Thymus (tissue), 11 donors: ENCODE measurements at regions not wholly inside any gene's neighbourhood (a gene's known extent, or its start where the extent isn't known, plus 50 kb on each side); places are given as distances from the start of the nearest gene placed in this dataset.
"Not testable (repeated sequence)": the region's sequence is repeated elsewhere in the genome, so short reads cannot be mapped to it uniquely, and the experiment has no call there.

Source experiments
- DNase-seq, 9 donors: peaks; one replicate each; pipeline ENCODE4 v3.0.0-alpha.2; 2013; ENCODE audit warnings: low spot score in 9 of 9, low read depth in 6 of 9, missing footprints in 1 of 9
- H3K27ac ChIP-seq, 2 donors: one replicate each; pipeline ENCODE4 v1.5.1; 2013; ENCODE audit warnings: control low read depth in 1 of 2, low read depth in 1 of 2, low read length in 1 of 2, mild to moderate bottlenecking in 1 of 2, moderate library complexity in 1 of 2
- H3K27me3 ChIP-seq, 2 donors: one replicate each; pipeline ENCODE4 v1.5.1; 2013; ENCODE audit warnings: low read length in 1 of 2; ENCODE audit not compliant: control insufficient read depth in 2 of 2, insufficient read depth in 1 of 2
- H3K36me3 ChIP-seq, 2 donors: one replicate each; pipeline ENCODE4 v1.5.1; 2013; ENCODE audit warnings: low read length in 1 of 2, mild to moderate bottlenecking in 1 of 2, moderate library complexity in 1 of 2; ENCODE audit not compliant: control insufficient read depth in 2 of 2, insufficient read depth in 2 of 2
- H3K4me1 ChIP-seq, 2 donors: one replicate each; pipeline ENCODE4 v1.5.1; 2013; ENCODE audit warnings: low read length in 2 of 2; ENCODE audit not compliant: control insufficient read depth in 2 of 2, insufficient read depth in 2 of 2
- H3K4me3 ChIP-seq, 2 donors: one replicate each; pipeline ENCODE4 v1.5.1; 2013; ENCODE audit warnings: low read length in 2 of 2, control low read depth in 1 of 2, mild to moderate bottlenecking in 1 of 2
- H3K9me3 ChIP-seq, 2 donors: one replicate each; pipeline ENCODE4 v1.5.1; 2013; ENCODE audit warnings: low read length in 1 of 2, mild to moderate bottlenecking in 1 of 2; ENCODE audit not compliant: control insufficient read depth in 2 of 2, insufficient read depth in 1 of 2
- WGBS: extraction: QIAGEN DNeasy Blood & Tissue Kit; methylation state at CpG from one replicate; pipeline ENCODE4 v1.1.7; 2013; 5-methylcytosine and 5-hydroxymethylcytosine counted together
- donor health status: healthy.

DNA sequence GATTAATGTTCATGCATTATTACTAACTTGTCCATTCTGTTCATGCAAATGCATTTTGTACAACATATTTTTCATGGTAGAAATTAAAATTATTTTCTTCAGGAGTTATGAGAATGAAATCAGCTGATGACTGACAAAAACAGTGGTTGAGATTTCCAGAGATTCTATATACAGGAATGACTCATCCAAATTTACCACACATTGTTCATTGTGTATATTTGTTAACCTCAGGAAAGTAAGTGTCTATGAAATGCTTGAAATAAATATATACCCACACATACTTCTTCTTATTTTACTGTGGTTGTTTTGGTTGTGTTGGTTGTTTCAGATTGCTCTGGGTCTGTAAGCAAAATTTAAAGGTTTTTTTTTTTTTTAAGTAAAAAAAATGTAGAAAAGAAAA lies 108.1 kb upstream of the SP8 start:
- DNase-seq: no peak
- no peaks in the 10 kb centered on the region for H3K4me1 ChIP-seq
- H3K27me3 ChIP-seq: no peaks in the 10 kb centered on the region
- no peaks in the 10 kb centered on the region for H3K9me3 ChIP-seq
- no peak overlapping the region for H3K4me3 ChIP-seq
- no peaks in the 10 kb centered on the region for H3K36me3 ChIP-seq
- no peak overlapping the region for H3K27ac ChIP-seq

DNA sequence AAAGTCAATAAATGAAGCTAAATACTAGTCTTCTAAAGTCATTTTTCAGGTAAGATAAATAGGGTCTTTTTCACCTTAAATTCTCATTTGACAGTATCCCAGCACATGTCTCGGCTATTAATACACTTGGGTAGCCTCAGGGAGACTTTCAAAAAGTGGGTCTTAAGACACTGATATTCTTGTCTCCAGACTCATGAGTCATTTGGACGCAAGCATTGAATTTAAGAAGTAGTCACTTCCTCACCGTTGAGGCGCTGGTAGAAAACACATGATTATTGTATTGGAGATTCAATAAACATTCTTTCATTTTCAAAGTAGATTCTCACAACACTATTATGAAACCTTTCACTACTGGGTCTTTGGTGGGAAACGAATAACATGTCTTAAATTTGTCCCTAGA lies 108.9 kb upstream of the SP8 start:
- Histone ChIP-seq H3K27me3 (no peaks in the 10 kb centered on the region), H3K4me1 (no peaks in the 10 kb centered on the region), H3K27ac (no peak overlapping the region), H3K4me3 (no peak overlapping the region), H3K9me3 (no peaks in the 10 kb centered on the region), H3K36me3 (no peaks in the 10 kb centered on the region)
- DNase-seq: no peak
- 92% methylated on average over 5 of the region's 5 CpGs for WGBS

DNA sequence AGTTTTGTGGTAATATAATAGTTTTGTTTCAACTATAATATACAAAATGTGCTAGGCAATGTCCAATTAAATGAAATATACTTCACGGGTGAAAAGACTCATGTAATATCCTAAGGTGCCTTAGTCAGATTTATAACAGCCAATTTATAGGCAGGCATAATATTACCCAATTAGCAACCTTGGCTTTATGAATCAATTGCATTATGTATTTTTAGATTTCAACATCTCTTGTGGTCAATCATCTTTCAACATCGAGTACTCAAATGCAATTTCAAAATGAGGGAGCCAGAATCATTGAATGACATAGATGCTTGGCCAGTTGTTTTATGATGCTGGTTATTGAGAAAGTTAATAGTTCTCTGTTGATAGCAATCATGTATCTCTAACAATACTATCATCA lies 110.3 kb upstream of the SP8 start:
- no peak for DNase-seq
- WGBS: 97% methylated on average over 2 of the region's 2 CpGs
- Histone ChIP-seq H3K36me3 (no peaks in the 10 kb centered on the region), H3K4me3 (no peak overlapping the region), H3K27ac (no peak overlapping the region), H3K4me1 (no peaks in the 10 kb centered on the region), H3K9me3 (no peaks in the 10 kb centered on the region), H3K27me3 (no peaks in the 10 kb centered on the region)

DNA sequence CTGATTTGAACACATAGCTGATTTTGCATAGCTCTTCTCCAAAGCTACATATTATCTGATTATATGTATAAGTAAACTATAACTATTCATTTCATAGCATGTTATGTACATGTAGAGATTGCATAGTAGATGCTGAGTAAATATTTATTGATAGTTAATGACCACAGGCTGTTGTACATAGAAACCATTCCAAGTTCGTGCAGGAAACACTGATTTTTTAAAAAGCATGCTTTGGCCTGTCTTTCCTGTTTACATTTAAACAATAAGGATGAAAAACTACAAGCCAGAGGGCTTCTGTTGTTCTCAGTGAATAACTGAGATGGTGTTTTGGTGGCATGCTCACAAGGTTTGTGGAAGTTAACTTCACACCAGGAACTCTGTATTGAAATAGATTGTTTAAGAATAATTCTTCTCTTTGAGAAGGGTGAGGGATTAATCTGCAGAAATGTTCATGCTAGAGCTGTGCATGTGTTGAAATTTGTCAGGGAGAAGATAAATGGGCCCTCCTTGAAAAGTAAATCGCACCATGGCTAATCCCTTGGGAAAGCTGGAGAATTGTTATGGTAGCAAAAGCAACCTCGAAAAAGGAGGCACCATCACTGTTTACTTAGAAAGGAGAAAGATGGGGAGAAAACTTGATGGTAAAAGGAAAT lies 120.2 kb upstream of the SP8 start:
- 88% methylated on average over 3 of the region's 3 CpGs for WGBS
- no peak for DNase-seq
- H3K36me3 ChIP-seq: no peaks in the 10 kb centered on the region
- no peaks in the 10 kb centered on the region for H3K27me3 ChIP-seq
- H3K4me1 ChIP-seq: no peaks in the 10 kb centered on the region
- H3K9me3 ChIP-seq: no peaks in the 10 kb centered on the region
- no peak overlapping the region for H3K4me3 ChIP-seq
- H3K27ac ChIP-seq: no peak overlapping the region

DNA sequence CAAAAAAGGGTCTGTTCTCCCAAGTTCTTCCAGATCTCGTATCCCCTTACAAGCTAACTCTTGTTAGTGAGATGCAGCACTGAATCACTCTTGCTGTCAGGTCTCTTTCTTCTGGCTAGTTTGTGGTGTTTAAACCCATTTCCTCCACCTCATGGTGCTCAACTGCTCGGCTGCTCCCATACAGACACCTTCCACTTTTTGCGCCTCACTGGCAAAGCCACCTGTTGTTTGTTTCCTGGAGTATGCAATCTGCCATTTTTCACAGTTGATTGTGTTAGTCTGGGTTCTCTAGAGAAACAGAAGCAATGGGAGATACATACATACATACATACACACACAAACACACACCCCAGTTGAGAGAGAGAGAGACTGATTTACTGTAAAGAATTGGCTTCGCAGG lies 124.4 kb upstream of the SP8 start:
- WGBS: 73% methylated on average over 4 of the region's 4 CpGs
- Histone ChIP-seq H3K27ac (no peak overlapping the region), H3K27me3 (no peaks in the 10 kb centered on the region), H3K9me3 (no peaks in the 10 kb centered on the region), H3K36me3 (no peaks in the 10 kb centered on the region), H3K4me1 (no peaks in the 10 kb centered on the region), H3K4me3 (no peak overlapping the region)
- DNase-seq: no peak

DNA sequence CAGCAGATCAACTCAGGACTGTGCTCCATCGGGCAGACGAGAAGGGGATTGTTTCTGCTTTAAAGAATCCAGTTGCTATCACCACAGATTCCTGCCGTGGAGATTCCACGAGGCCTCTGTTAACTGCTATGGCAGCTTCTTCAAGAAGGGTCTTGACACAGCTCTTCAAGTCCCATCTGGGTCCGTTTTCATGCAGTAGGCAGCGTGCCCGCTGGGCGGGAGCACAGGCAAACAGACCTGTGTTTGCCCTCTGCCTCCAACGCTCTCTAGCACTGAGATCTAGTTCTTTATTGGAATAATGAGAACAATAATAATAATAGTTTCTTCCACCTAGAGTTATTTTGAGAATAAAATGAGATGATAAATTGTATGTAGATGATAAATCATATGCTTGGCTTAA lies 127.2 kb upstream of the SP8 start:
- no peaks in the 10 kb centered on the region for H3K9me3 ChIP-seq
- no peak overlapping the region for H3K4me3 ChIP-seq
- H3K36me3 ChIP-seq: no peaks in the 10 kb centered on the region
- no peaks in the 10 kb centered on the region for H3K27me3 ChIP-seq
- WGBS: 75% methylated on average over 9 of the region's 9 CpGs
- H3K4me1 ChIP-seq: no peaks in the 10 kb centered on the region
- DNase-seq: no peak
- no peak overlapping the region for H3K27ac ChIP-seq

DNA sequence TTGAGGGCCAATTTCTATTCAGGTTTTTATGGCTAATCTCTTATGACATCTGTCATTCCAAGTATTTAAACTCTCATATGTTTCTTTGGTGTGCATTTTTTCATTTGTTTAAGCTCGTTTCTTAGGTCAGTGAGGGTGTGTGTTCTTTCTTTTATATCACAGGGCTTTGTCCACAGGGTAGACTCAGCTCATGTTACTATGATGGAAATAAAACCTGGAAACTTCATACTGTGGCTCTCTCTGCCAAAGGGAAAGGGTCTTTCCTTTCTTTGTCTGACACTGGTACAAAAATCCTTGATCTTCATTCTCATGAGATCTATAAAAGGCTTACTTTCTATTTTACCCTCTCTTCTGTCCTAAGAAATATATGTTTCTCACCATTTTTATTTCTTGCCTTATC lies 129.6 kb upstream of the SP8 start:
- Histone ChIP-seq H3K27me3 (no peaks in the 10 kb centered on the region), H3K4me3 (no peak overlapping the region), H3K4me1 (no peaks in the 10 kb centered on the region), H3K27ac (no peak overlapping the region), H3K9me3 (no peaks in the 10 kb centered on the region), H3K36me3 (no peaks in the 10 kb centered on the region)
- DNase-seq: no peak
- 78% methylated on average over 1 of the region's 1 CpG for WGBS

DNA sequence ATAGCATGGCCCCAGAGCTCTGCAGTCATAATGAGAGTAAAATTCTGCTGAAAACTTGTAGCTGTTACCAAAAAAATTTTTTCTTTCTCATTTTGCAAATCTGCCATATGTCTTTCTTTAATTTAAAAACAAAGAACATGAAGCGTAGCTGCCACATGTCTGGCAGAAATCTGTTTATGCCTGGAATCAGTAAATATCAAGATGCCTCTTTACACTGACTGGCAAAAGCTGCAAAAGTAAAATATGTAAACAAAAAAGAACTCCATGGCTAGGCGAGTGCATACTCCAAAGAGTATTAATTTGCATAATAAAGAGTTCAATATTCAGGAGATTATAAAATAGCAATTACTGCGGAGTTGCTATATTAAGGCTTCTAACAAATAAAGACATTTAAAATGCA lies 130.9 kb upstream of the SP8 start:
- no peak overlapping the region for H3K27ac ChIP-seq
- H3K36me3 ChIP-seq: no peaks in the 10 kb centered on the region
- H3K9me3 ChIP-seq: no peaks in the 10 kb centered on the region
- no peaks in the 10 kb centered on the region for H3K27me3 ChIP-seq
- DNase-seq: no peak
- no peaks in the 10 kb centered on the region for H3K4me1 ChIP-seq
- WGBS: 79% methylated on average over 3 of the region's 3 CpGs
- no peak overlapping the region for H3K4me3 ChIP-seq

DNA sequence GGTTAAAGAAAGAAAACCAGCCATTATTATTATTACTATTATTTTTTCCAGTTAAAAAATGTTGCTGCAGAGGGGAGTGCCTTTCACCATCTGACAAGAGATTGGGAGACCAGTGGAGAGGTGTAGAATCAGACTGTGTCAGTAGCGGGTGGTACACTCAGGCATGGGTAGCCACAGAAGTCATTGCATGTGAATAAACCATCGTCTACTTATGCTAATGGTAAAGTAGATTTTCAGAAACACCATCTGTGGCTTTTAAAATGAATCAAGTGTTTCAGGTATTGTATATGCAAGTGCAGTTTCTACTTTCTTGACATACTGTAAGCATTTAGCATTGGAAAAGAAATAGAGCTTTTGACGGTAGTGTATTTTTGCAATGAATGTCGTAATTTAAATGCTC lies 131.5 kb upstream of the SP8 start:
- Histone ChIP-seq H3K36me3 (no peaks in the 10 kb centered on the region), H3K27me3 (no peaks in the 10 kb centered on the region), H3K4me1 (no peaks in the 10 kb centered on the region), H3K27ac (no peak overlapping the region), H3K9me3 (no peaks in the 10 kb centered on the region), H3K4me3 (no peak overlapping the region)
- WGBS: 97% methylated on average over 4 of the region's 4 CpGs
- DNase-seq: no peak

DNA sequence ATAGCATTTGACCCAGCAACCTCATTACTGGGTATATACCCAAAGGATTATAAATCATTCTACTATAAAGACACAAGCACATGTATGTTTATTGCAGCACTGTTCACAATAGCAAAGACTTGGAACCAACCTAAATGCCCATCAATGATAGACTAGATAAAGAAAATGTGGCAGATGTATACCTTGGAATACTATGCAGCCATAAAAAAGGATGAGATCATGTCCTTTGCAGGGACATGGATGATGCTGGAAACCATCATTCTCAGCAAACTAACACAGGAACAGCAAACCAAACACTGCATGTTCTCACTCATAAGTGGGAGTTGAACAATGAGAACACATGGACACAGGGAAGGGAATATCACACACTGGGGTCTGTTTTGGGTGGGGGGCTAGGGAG lies 140.5 kb upstream of the SP8 start:
- H3K36me3 ChIP-seq, DNase-seq, H3K27ac ChIP-seq, H3K4me1 ChIP-seq, H3K27me3 ChIP-seq, H3K9me3 ChIP-seq, H3K4me3 ChIP-seq: not testable (repeated sequence)
